ENCODE measurements at regions not wholly inside any gene's neighbourhood (a gene's known extent, or its start where the extent isn't known, plus 50 kb on each side); places are given as distances from the start of the nearest gene placed in this dataset.

DNA sequence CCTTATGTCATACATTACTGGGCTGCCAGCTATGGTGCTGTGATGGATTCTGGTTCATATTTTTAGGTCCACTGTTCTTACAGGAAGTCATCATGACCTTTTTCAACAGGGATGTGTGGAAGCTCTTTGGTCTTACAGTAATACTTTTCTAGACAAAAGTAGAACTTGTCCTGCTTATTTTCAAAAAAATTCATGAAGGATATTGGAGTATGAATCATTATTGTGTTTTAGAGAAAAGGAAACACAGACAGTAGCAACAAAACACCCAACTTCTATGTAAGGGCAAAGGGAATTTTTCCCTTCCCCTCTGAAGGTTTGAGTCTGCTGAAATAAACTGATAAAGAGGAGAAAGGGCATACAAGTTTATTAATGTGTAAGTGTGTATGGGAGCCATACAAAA is 54.7 kb upstream of the FAM9C start:
- Histone ChIP-seq H3K4me1 (ENCODE audit: control insufficient read depth, insufficient read depth, low read length) (peaks cover 16% of the 10 kb centered on the region), H3K36me3 (ENCODE audit: control insufficient read depth in 2 of 2, insufficient read depth in 1 of 2, low read length in 2 of 2) (no peaks in the 10 kb centered on the region), H3K9me3 (ENCODE audit: control insufficient read depth, insufficient read depth, low read depth, low read length) (no peaks in the 10 kb centered on the region), H3K27ac (ENCODE audit: extremely low read depth, low read depth, low read length) (no peak overlapping the region), H3K4me3 (ENCODE audit: low read depth, low read length) (no peak overlapping the region)
- POLR2A ChIA-PET: no interaction called here
- CTCF ChIA-PET: interaction anchor here (0.6 to 3.9 kb wide), 4 partner anchors 12 to 389 kb away, joined by 3 to 16 read pairs (median 3); no protein-coding TSS in a partner anchor
- no peak for TF ChIP-seq SETDB1 (IDR thresholded peaks at IDR 0.05; ENCODE audit: insufficient read length, low read length)
- no peak for TF ChIP-seq ZXDB (tag by site-specific recombination; IDR thresholded peaks at IDR 0.05)
- TF ChIP-seq ZNF146 (tag by site-specific recombination; IDR thresholded peaks at IDR 0.05): no peak
- TF ChIP-seq, protein P1, sequence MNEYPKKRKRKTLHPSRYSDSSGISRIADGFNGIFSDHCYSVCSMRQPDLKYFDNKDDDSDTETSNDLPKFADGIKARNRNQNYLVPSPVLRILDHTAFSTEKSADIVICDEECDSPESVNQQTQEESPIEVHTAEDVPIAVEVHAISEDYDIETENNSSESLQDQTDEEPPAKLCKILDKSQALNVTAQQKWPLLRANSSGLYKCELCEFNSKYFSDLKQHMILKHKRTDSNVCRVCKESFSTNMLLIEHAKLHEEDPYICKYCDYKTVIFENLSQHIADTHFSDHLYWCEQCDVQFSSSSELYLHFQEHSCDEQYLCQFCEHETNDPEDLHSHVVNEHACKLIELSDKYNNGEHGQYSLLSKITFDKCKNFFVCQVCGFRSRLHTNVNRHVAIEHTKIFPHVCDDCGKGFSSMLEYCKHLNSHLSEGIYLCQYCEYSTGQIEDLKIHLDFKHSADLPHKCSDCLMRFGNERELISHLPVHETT (tag by site-specific recombination; IDR thresholded peaks at IDR 0.05): no peak
- TF ChIP-seq ZNF2 (tag by site-specific recombination; IDR thresholded peaks at IDR 0.05): no peak
- TF ChIP-seq ZNF239 (tag by site-specific recombination; IDR thresholded peaks at IDR 0.05): no peak
- TF ChIP-seq ZNF341 (tag by site-specific recombination; IDR thresholded peaks at IDR 0.05; ENCODE audit: low read depth): no peak
- TF ChIP-seq ZNF792 (tag by site-specific recombination; IDR thresholded peaks at IDR 0.05): no peak
- no peak for TF ChIP-seq ZNF677 (tag by site-specific recombination; IDR thresholded peaks at IDR 0.05)

- POLR2A ChIA-PET: no interaction called here
- H3K4me3 ChIP-seq (ENCODE audit: low read depth, low read length): no peak overlapping the region
- no peaks in the 10 kb centered on the region for H3K9me3 ChIP-seq (ENCODE audit: control insufficient read depth, insufficient read depth, low read depth, low read length)
- no peak overlapping the region for H3K27ac ChIP-seq (ENCODE audit: extremely low read depth, low read depth, low read length)
- no peak for TF ChIP-seq ZNF24 (tag by site-specific recombination; IDR thresholded peaks at IDR 0.05)
- no peak for TF ChIP-seq ZNF37A (tag by site-specific recombination; IDR thresholded peaks at IDR 0.05)
- TF ChIP-seq, protein P2, sequence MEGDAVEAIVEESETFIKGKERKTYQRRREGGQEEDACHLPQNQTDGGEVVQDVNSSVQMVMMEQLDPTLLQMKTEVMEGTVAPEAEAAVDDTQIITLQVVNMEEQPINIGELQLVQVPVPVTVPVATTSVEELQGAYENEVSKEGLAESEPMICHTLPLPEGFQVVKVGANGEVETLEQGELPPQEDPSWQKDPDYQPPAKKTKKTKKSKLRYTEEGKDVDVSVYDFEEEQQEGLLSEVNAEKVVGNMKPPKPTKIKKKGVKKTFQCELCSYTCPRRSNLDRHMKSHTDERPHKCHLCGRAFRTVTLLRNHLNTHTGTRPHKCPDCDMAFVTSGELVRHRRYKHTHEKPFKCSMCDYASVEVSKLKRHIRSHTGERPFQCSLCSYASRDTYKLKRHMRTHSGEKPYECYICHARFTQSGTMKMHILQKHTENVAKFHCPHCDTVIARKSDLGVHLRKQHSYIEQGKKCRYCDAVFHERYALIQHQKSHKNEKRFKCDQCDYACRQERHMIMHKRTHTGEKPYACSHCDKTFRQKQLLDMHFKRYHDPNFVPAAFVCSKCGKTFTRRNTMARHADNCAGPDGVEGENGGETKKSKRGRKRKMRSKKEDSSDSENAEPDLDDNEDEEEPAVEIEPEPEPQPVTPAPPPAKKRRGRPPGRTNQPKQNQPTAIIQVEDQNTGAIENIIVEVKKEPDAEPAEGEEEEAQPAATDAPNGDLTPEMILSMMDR (tag by site-specific recombination; IDR thresholded peaks at IDR 0.05): no peak
- no peak for TF ChIP-seq ZNF626 (tag by site-specific recombination; IDR thresholded peaks at IDR 0.05)
- TF ChIP-seq ZNF549 (tag by site-specific recombination; IDR thresholded peaks at IDR 0.05): no peak
- TF ChIP-seq ZNF121 (tag by site-specific recombination; IDR thresholded peaks at IDR 0.05): no peak
- TF ChIP-seq HOXA7 (CRISPR knock-in tag; IDR thresholded peaks at IDR 0.05; ENCODE audit: borderline replicate concordance): no peak
- no peak for TF ChIP-seq ZNF366 (tag by site-specific recombination; conservative IDR thresholded peaks at IDR 0.05)
- TF ChIP-seq ZNF354C (tag by site-specific recombination; IDR thresholded peaks at IDR 0.05; ENCODE audit: borderline replicate concordance, low read depth): no peak
- TF ChIP-seq ZNF169 (tag by site-specific recombination; IDR thresholded peaks at IDR 0.05): no peak
- no peak for TF ChIP-seq ZNF585B (tag by site-specific recombination; IDR thresholded peaks at IDR 0.05)
- H3K4me1 ChIP-seq (ENCODE audit: control insufficient read depth, insufficient read depth, low read length): peaks cover 16% of the 10 kb centered on the region
- CTCF ChIA-PET: interaction anchor here (3.9 kb wide), 1 partner anchor 149 kb away, joined by 16 read pairs; no protein-coding TSS in a partner anchor
- H3K36me3 ChIP-seq (ENCODE audit: control insufficient read depth in 2 of 2, insufficient read depth in 1 of 2, low read length in 2 of 2): no peaks in the 10 kb centered on the region
These were observed 52.3 kb upstream of the FAM9C start for GRCh38 chrX:13096728-13097127.

GRCh38 chrX:13094828-13095341 is 50.5 kb upstream of the FAM9C start:
- Histone ChIP-seq H3K9me3 (ENCODE audit: control insufficient read depth, insufficient read depth, low read depth, low read length) (no peaks in the 10 kb centered on the region), H3K36me3 (ENCODE audit: control insufficient read depth in 2 of 2, insufficient read depth in 1 of 2, low read length in 2 of 2) (no peaks in the 10 kb centered on the region), H3K4me3 (ENCODE audit: low read depth, low read length) (no peak overlapping the region), H3K4me1 (ENCODE audit: control insufficient read depth, insufficient read depth, low read length) (peaks cover 17% of the 10 kb centered on the region), H3K27ac (ENCODE audit: extremely low read depth, low read depth, low read length) (no peak overlapping the region; the same call in 1 of the 2 replicates)
- POLR2A ChIA-PET: interaction anchor here (0.9 to 1.2 kb wide), 4 partner anchors 21 to 148 kb away, joined by 3 read pairs; no protein-coding TSS in a partner anchor
- CTCF ChIA-PET: interaction anchor here (0.5 to 0.7 kb wide), 3 partner anchors 101 to 219 kb away, joined by 3 read pairs; no protein-coding TSS in a partner anchor
- TF ChIP-seq, protein P3, sequence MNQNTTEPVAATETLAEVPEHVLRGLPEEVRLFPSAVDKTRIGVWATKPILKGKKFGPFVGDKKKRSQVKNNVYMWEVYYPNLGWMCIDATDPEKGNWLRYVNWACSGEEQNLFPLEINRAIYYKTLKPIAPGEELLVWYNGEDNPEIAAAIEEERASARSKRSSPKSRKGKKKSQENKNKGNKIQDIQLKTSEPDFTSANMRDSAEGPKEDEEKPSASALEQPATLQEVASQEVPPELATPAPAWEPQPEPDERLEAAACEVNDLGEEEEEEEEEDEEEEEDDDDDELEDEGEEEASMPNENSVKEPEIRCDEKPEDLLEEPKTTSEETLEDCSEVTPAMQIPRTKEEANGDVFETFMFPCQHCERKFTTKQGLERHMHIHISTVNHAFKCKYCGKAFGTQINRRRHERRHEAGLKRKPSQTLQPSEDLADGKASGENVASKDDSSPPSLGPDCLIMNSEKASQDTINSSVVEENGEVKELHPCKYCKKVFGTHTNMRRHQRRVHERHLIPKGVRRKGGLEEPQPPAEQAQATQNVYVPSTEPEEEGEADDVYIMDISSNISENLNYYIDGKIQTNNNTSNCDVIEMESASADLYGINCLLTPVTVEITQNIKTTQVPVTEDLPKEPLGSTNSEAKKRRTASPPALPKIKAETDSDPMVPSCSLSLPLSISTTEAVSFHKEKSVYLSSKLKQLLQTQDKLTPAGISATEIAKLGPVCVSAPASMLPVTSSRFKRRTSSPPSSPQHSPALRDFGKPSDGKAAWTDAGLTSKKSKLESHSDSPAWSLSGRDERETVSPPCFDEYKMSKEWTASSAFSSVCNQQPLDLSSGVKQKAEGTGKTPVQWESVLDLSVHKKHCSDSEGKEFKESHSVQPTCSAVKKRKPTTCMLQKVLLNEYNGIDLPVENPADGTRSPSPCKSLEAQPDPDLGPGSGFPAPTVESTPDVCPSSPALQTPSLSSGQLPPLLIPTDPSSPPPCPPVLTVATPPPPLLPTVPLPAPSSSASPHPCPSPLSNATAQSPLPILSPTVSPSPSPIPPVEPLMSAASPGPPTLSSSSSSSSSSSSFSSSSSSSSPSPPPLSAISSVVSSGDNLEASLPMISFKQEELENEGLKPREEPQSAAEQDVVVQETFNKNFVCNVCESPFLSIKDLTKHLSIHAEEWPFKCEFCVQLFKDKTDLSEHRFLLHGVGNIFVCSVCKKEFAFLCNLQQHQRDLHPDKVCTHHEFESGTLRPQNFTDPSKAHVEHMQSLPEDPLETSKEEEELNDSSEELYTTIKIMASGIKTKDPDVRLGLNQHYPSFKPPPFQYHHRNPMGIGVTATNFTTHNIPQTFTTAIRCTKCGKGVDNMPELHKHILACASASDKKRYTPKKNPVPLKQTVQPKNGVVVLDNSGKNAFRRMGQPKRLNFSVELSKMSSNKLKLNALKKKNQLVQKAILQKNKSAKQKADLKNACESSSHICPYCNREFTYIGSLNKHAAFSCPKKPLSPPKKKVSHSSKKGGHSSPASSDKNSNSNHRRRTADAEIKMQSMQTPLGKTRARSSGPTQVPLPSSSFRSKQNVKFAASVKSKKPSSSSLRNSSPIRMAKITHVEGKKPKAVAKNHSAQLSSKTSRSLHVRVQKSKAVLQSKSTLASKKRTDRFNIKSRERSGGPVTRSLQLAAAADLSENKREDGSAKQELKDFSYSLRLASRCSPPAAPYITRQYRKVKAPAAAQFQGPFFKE (tag by site-specific recombination; IDR thresholded peaks at IDR 0.05; ENCODE audit: borderline replicate concordance): no peak
- TF ChIP-seq ZSCAN4 (tag by site-specific recombination; IDR thresholded peaks at IDR 0.05): no peak
